DMS114 treated with DMSO at 0.1 percent for 48 hours (cell line): ENCODE measurements at regions not wholly inside any gene's neighbourhood (a gene's known extent, or its start where the extent isn't known, plus 50 kb on each side); places are given as distances from the start of the nearest gene placed in this dataset.
"Not testable (repeated sequence)": the region's sequence is repeated elsewhere in the genome, so short reads cannot be mapped to it uniquely, and the experiment has no call there.

ENCODE experiments used
- DNase-seq: peaks from one replicate; lab custom pipeline; 2025; ENCODE audit not compliant: unreplicated experiment; lab: John Stamatoyannopoulos, UW

- DNase-seq = not testable (repeated sequence)
These were observed 63.5 kb downstream of the UNC93B1 start for GRCh38 chr11:67940440-67940839.

GRCh38 chr11:67938964-67939363 lies 64.9 kb downstream of the UNC93B1 start:
- DNase-seq = not testable (repeated sequence)

GRCh38 chr11:67938371-67938770 lies 65.5 kb downstream of the UNC93B1 start:
- DNase-seq = not testable (repeated sequence)

GRCh38 chr11:67923565-67923964 lies 80.3 kb downstream of the UNC93B1 start:
- DNase-seq = not testable (repeated sequence)

- DNase-seq = not testable (repeated sequence)
These were observed 83.4 kb downstream of the UNC93B1 start for GRCh38 chr11:67920546-67920945.

GRCh38 chr11:67912184-67912583 lies 91.7 kb downstream of the UNC93B1 start:
- DNase-seq = not testable (repeated sequence)

GRCh38 chr11:67911211-67911610 lies 92.7 kb downstream of the UNC93B1 start:
- not testable (repeated sequence) for DNase-seq

GRCh38 chr11:67910803-67911202 lies 93.1 kb downstream of the UNC93B1 start:
- not testable (repeated sequence) for DNase-seq

- not testable (repeated sequence) for DNase-seq
These were observed 96.9 kb downstream of the UNC93B1 start for GRCh38 chr11:67906969-67907368.

GRCh38 chr11:67899462-67899861 lies 104.4 kb downstream of the UNC93B1 start:
- DNase-seq = not testable (repeated sequence)

- not testable (repeated sequence) for DNase-seq
These were observed 110.4 kb downstream of the UNC93B1 start for GRCh38 chr11:67893487-67893886.

- not testable (repeated sequence) for DNase-seq
These were observed 114.3 kb downstream of the UNC93B1 start for GRCh38 chr11:67889646-67890045.

- DNase-seq = not testable (repeated sequence)
These were observed 115.8 kb downstream of the UNC93B1 start for GRCh38 chr11:67888056-67888455.

- DNase-seq = not testable (repeated sequence)
These were observed 117.2 kb downstream of the UNC93B1 start for GRCh38 chr11:67886672-67887071.

GRCh38 chr11:67886207-67886606 lies 117.7 kb downstream of the UNC93B1 start:
- DNase-seq = not testable (repeated sequence)

- DNase-seq = not testable (repeated sequence)
These were observed 118.3 kb downstream of the UNC93B1 start for GRCh38 chr11:67885574-67885973.

- not testable (repeated sequence) for DNase-seq
These were observed 118.9 kb downstream of the UNC93B1 start for GRCh38 chr11:67884761-67885558.

- not testable (repeated sequence) for DNase-seq
These were observed 119.7 kb downstream of the UNC93B1 start for GRCh38 chr11:67884073-67884757.

GRCh38 chr11:67882304-67882703 lies 121.6 kb downstream of the UNC93B1 start:
- DNase-seq = not testable (repeated sequence)

- DNase-seq = not testable (repeated sequence)
These were observed 122.1 kb downstream of the UNC93B1 start for GRCh38 chr11:67881836-67882235.

- DNase-seq = not testable (repeated sequence)
These were observed 123.2 kb downstream of the UNC93B1 start for GRCh38 chr11:67880594-67881196.
